GM23248 (cell line): ENCODE measurements at regions not wholly inside any gene's neighbourhood (a gene's known extent, or its start where the extent isn't known, plus 50 kb on each side); places are given as distances from the start of the nearest gene placed in this dataset.

Experiments
- DNase-seq: peaks from one replicate; pipeline ENCODE4 v3.0.0-alpha.2; 2015
- H2AFZ ChIP-seq: fragments of 200-600 bp; sonication (generic); 2 replicates; pipeline ENCODE4 v1.6.1; 2016; ENCODE audit warnings: antibody characterized with exemption
- H3F3A ChIP-seq: fragments of 200-600 bp; sonication (generic); 2 replicates; pipeline ENCODE4 v1.6.1; 2016; ENCODE audit warnings: mild to moderate bottlenecking, antibody characterized with exemption, mixed run types; ENCODE audit not compliant: insufficient read depth
- H3K27ac ChIP-seq: fragments of 200-600 bp; sonication (generic); 2 replicates; pipeline ENCODE4 v1.5.1; 2016; ENCODE audit warnings: mild to moderate bottlenecking
- H3K27me3 ChIP-seq: fragments of 200-600 bp; sonication (generic); replicated peaks from 2 replicates; pipeline ENCODE4 v1.6.1; 2016; ENCODE audit warnings: mild to moderate bottlenecking; ENCODE audit not compliant: insufficient read depth
- H3K36me3 ChIP-seq: fragments of 200-600 bp; sonication (generic); 2 replicates; pipeline ENCODE4 v1.6.1; 2016; ENCODE audit warnings: low read depth, mild to moderate bottlenecking
- H3K4me1 ChIP-seq: fragments of 200-600 bp; sonication (generic); 2 replicates; pipeline ENCODE4 v1.6.1; 2016; ENCODE audit warnings: mild to moderate bottlenecking; ENCODE audit not compliant: insufficient read depth
- H3K4me2 ChIP-seq: fragments of 200-600 bp; sonication (generic); one replicate; pipeline ENCODE4 v1.6.1; 2016; ENCODE audit warnings: mild to moderate bottlenecking; ENCODE audit not compliant: unreplicated experiment
- H3K4me3 ChIP-seq: fragments of 200-600 bp; sonication (generic); 2 replicates; pipeline ENCODE4 v1.5.1; 2016; ENCODE audit warnings: mild to moderate bottlenecking
- H3K79me2 ChIP-seq: fragments of 200-600 bp; sonication (generic); 2 replicates; pipeline ENCODE4 v1.6.1; 2016; ENCODE audit warnings: mild to moderate bottlenecking; ENCODE audit not compliant: insufficient read depth
- H3K9ac ChIP-seq: fragments of 200-600 bp; sonication (generic); 2 replicates; pipeline ENCODE4 v1.6.1; 2016; ENCODE audit warnings: mild to moderate bottlenecking
- H3K9me2 ChIP-seq: fragments of 200-600 bp; sonication (generic); 2 replicates; pipeline ENCODE4 v1.6.1; 2016; ENCODE audit warnings: mixed run types, mild to moderate bottlenecking, moderate library complexity; ENCODE audit not compliant: insufficient read depth
- H3K9me3 ChIP-seq: fragments of 200-600 bp; sonication (generic); one replicate; pipeline ENCODE4 v1.6.1; 2017; ENCODE audit warnings: low read depth
- H4K20me1 ChIP-seq: fragments of 200-600 bp; sonication (generic); 2 replicates; pipeline ENCODE4 v1.6.0; 2016; ENCODE audit not compliant: insufficient read depth
- EZH2 ChIP-seq: fragments of 200-600 bp; sonication (generic); IDR thresholded peaks from 2 replicates; pipeline ENCODE4 v1.6.1; 2018; ENCODE audit warnings: antibody characterized with exemption, mild to moderate bottlenecking; ENCODE audit not compliant: insufficient read depth, poor library complexity, severe bottlenecking
- EZH2phosphoT487 ChIP-seq: fragments of 200-600 bp; sonication (generic); IDR thresholded peaks from 2 replicates; pipeline ENCODE4 v1.6.1; 2018; ENCODE audit warnings: antibody characterized with exemption, moderate library complexity, mild to moderate bottlenecking, low read depth; ENCODE audit not compliant: insufficient read depth
- WGBS, 2 experiments: methylation state at CpG; one replicate each; pipeline ENCODE4 v1.1.6; 2015 to 2017; ENCODE audit warnings: low lambda C conversion rate in 2 of 2, low coverage in 1 of 2; ENCODE audit errors: missing lambda C conversion rate in 2 of 2; 5-methylcytosine and 5-hydroxymethylcytosine counted together
- in situ Hi-C: fragments of 300-500 bp; cut with MboI; formaldehyde crosslinking; loops from 2 replicates; pipeline ENCODE4 v1.15.0; 2020

DNA sequence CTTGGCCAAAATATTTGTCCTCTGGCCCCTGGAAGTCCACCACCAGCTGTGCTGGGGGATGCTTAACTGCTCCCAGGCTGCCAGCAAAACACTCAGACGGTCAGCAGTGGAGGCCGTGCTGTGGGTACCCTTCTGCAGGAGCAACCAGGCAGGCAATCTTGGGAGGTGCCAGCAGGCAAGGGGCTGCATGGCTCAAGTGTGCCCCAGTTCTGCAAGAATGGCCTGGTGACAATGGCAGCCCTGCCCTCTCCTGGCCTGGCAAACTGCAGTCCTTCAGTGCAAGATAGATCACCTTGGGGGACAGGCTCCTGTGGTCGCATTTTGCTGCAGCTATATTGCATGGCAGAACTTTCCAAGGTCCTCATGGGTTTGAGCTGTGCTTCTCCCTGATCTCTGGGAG is 728.3 kb downstream of the TMTC2 start:
- 27 to 34% methylated on average over 3 of the region's 3 CpGs for WGBS, 2 experiments
- Histone ChIP-seq H3K27ac (no peak overlapping the region), H3F3A (no peaks in the 10 kb centered on the region), H4K20me1 (no peaks in the 10 kb centered on the region), H3K4me1 (no peaks in the 10 kb centered on the region), H3K36me3 (no peaks in the 10 kb centered on the region), H3K4me2 (no peak overlapping the region), H3K27me3 (no peaks in the 10 kb centered on the region), H3K79me2 (no peaks in the 10 kb centered on the region), H3K4me3 (no peak overlapping the region), H2AFZ (no peak overlapping the region), H3K9ac (no peak overlapping the region), H3K9me2 (no peaks in the 10 kb centered on the region), H3K9me3 (no peaks in the 10 kb centered on the region)
- in situ Hi-C loops = no loop called here
- TF ChIP-seq EZH2 (no peak), EZH2phosphoT487 (no peak)
- DNase-seq = no peak

DNA sequence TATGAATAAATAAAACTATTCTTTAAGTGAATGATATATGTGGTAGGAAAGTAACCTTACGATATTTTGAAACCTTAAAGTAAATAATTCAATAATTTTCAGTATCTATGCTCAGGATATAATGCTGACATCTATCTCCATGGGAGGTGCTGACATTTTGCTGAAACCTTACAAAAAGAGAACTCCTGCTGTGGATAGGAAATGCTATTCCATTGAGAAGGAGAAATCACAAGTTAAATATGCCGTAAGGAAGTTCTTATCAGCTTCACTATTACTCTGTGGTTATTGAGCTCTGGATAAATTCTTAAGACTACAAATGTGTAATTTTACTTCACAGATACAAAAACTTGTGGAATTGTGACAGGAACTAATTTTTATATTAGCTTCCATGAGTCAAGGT is 722.1 kb downstream of the TMTC2 start:
- Histone ChIP-seq H3K4me2 (no peak overlapping the region), H3K79me2 (no peaks in the 10 kb centered on the region), H4K20me1 (no peaks in the 10 kb centered on the region), H3K9ac (no peak overlapping the region), H3K27ac (no peak overlapping the region), H3K36me3 (no peaks in the 10 kb centered on the region), H3K4me1 (no peaks in the 10 kb centered on the region), H3K9me2 (no peaks in the 10 kb centered on the region), H3K9me3 (no peaks in the 10 kb centered on the region), H3F3A (no peaks in the 10 kb centered on the region), H3K4me3 (no peak overlapping the region), H2AFZ (no peak overlapping the region), H3K27me3 (no peaks in the 10 kb centered on the region)
- in situ Hi-C loops = no loop called here
- no peak for DNase-seq
- TF ChIP-seq EZH2 = no peak
- no peak for TF ChIP-seq EZH2phosphoT487
- 76 to 84% methylated on average over 2 of the region's 2 CpGs for WGBS, 2 experiments

DNA sequence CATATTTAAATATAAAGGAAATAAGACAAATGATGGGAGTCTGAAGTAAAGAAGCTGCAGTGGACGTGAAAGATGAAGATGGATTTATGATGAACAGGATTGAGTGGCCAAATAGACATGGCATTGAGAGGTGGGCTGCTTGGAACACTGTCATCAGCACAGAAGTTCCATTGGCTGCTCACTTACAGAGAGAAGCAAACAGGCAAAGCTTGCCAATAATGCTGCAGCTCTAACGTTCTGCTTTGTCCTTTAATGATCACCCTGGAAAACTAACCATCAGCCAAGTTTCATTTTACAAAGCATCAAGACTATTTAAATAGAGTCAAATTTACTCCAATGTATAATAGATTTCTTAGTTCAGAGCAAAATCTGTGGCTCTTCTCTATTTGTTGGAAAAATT is 721.4 kb downstream of the TMTC2 start:
- H4K20me1 ChIP-seq = no peaks in the 10 kb centered on the region
- H3K79me2 ChIP-seq = no peaks in the 10 kb centered on the region
- no peaks in the 10 kb centered on the region for H3K9me2 ChIP-seq
- H3K4me2 ChIP-seq = no peak overlapping the region
- no peak overlapping the region for H3K27ac ChIP-seq
- H2AFZ ChIP-seq = no peak overlapping the region
- no peak overlapping the region for H3K9ac ChIP-seq
- TF ChIP-seq EZH2 (no peak), EZH2phosphoT487 (no peak)
- no peaks in the 10 kb centered on the region for H3F3A ChIP-seq
- in situ Hi-C loops = no loop called here
- H3K4me3 ChIP-seq = no peak overlapping the region
- H3K9me3 ChIP-seq = no peaks in the 10 kb centered on the region
- no peaks in the 10 kb centered on the region for H3K36me3 ChIP-seq
- H3K4me1 ChIP-seq = no peaks in the 10 kb centered on the region
- no peaks in the 10 kb centered on the region for H3K27me3 ChIP-seq
- WGBS, 2 experiments = 2 to 13% methylated on average over 2 of the region's 2 CpGs
- DNase-seq = no peak

DNA sequence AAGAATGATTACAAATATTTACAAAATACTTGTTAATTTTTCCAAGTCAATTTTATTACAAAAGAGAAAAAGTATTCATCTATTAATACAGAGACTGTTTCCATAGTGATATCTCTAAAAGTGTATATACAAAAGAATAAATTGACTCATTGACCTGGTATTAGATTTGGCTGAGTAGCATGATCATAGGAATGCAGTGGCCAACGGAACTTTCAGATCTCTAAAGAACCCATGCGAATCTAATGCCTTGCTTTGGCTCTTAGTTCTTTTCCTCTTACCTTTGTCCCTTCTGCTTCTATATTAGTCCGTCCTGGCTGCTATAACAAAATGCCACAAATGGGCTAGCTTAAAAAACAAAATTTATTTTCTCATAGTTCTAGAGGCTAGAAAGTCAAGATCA is 717.8 kb downstream of the TMTC2 start:
- Histone ChIP-seq H3K4me3 (no peak overlapping the region), H2AFZ (no peak overlapping the region), H3K36me3 (no peaks in the 10 kb centered on the region), H3K27ac (no peak overlapping the region), H4K20me1 (no peaks in the 10 kb centered on the region), H3K79me2 (no peaks in the 10 kb centered on the region), H3K9ac (no peak overlapping the region), H3F3A (no peaks in the 10 kb centered on the region), H3K4me2 (no peak overlapping the region), H3K9me2 (no peaks in the 10 kb centered on the region), H3K9me3 (no peaks in the 10 kb centered on the region), H3K27me3 (no peaks in the 10 kb centered on the region), H3K4me1 (no peaks in the 10 kb centered on the region)
- 17 to 22% methylated on average over 3 of the region's 3 CpGs for WGBS, 2 experiments
- peak; percentile 13 for DNase-seq
- in situ Hi-C loops = no loop called here
- TF ChIP-seq EZH2 = no peak
- no peak for TF ChIP-seq EZH2phosphoT487

DNA sequence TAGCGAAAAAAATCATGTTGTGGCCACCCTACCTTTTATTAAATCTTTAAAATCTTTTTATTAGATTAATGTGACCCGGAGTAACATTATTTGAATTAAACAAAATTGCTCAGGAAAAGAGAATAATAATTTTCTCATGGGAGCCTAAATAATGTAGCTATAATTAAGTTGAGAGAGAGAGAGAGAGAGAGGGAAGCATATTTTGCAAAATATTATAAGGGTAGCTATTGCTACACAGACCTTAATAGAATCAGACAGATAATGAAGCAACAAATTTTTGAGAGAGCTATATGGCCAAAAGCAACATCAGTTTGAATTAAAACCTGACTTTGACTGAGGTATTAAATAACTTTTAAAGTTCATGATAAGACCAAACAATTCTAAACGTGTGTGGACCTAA is 703.5 kb downstream of the TMTC2 start:
- no peaks in the 10 kb centered on the region for H3F3A ChIP-seq
- no peaks in the 10 kb centered on the region for H3K4me1 ChIP-seq
- no peak overlapping the region for H3K4me3 ChIP-seq
- H3K36me3 ChIP-seq = no peaks in the 10 kb centered on the region
- H3K4me2 ChIP-seq = no peak overlapping the region
- no peak for TF ChIP-seq EZH2phosphoT487
- no peak for TF ChIP-seq EZH2
- no peaks in the 10 kb centered on the region for H3K27me3 ChIP-seq
- no peak overlapping the region for H2AFZ ChIP-seq
- in situ Hi-C loops = no loop called here
- H3K9me2 ChIP-seq = no peaks in the 10 kb centered on the region
- 44 to 51% methylated on average over 3 of the region's 3 CpGs for WGBS, 2 experiments
- H3K79me2 ChIP-seq = no peaks in the 10 kb centered on the region
- no peak overlapping the region for H3K9ac ChIP-seq
- no peaks in the 10 kb centered on the region for H3K9me3 ChIP-seq
- no peak overlapping the region for H3K27ac ChIP-seq
- no peaks in the 10 kb centered on the region for H4K20me1 ChIP-seq
- no peak for DNase-seq
